Esophagus squamous epithelium (tissue), 4 donors: ENCODE measurements at regions not wholly inside any gene's neighbourhood (a gene's known extent, or its start where the extent isn't known, plus 50 kb on each side); places are given as distances from the start of the nearest gene placed in this dataset.
"Not testable (repeated sequence)": the region's sequence is repeated elsewhere in the genome, so short reads cannot be mapped to it uniquely, and the experiment has no call there.

Source experiments
- CTCF ChIP-seq, 6 experiments: fragments of 450-650 bp in 4 of 6; fragments of 200-600 bp in 2 of 6; sonication (generic) in 2 of 6; IDR thresholded peaks; one replicate each; pipeline ENCODE4 v1.5.1; 2016 to 2019; ENCODE audit warnings: antibody characterized with exemption in 6 of 6, mild to moderate bottlenecking in 4 of 6, moderate library complexity in 4 of 6
- POLR2A ChIP-seq, 4 donors: fragments of 450-650 bp; IDR thresholded peaks; one replicate each; pipeline ENCODE4 v1.6.1; 2017; ENCODE audit warnings: antibody characterized with exemption in 4 of 4, mild to moderate bottlenecking in 4 of 4, moderate library complexity in 3 of 4

- TF ChIP-seq CTCF, POLR2A (IDR thresholded peaks at IDR 0.05): not testable (repeated sequence)
Observed at GRCh38 chr1:149321732-149322016, 153.2 kb upstream of the NBPF19 start.
